Smooth muscle cell (in vitro differentiated cells): ENCODE measurements at regions not wholly inside any gene's neighbourhood (a gene's known extent, or its start where the extent isn't known, plus 50 kb on each side); places are given as distances from the start of the nearest gene placed in this dataset.

ENCODE experiments used
- DNase-seq: peaks from one replicate; lab custom pipeline; 2025; ENCODE audit not compliant: unreplicated experiment; lab: John Stamatoyannopoulos, UW
- H2AFZ ChIP-seq: fragments of 200-600 bp; sonication (generic); 2 replicates; pipeline ENCODE4 v1.6.0; 2016; ENCODE audit warnings: antibody characterized with exemption, low read depth, mild to moderate bottlenecking
- H3F3A ChIP-seq: fragments of 200-600 bp; sonication (generic); 2 replicates; pipeline ENCODE4 v1.6.0; 2017; ENCODE audit warnings: antibody characterized with exemption, low read depth
- H3K27ac ChIP-seq: fragments of 200-600 bp; sonication (generic); 2 replicates; pipeline ENCODE4 v1.5.1; 2016; ENCODE audit warnings: low read depth, mild to moderate bottlenecking
- H3K27me3 ChIP-seq: fragments of 200-600 bp; sonication (generic); 2 replicates; pipeline ENCODE4 v1.6.1; 2016; ENCODE audit warnings: low read depth, mild to moderate bottlenecking
- H3K36me3 ChIP-seq: fragments of 200-600 bp; sonication (generic); 2 replicates; pipeline ENCODE4 v1.5.1; 2016; ENCODE audit warnings: low read depth
- H3K4me1 ChIP-seq: fragments of 200-600 bp; sonication (generic); 2 replicates; pipeline ENCODE4 v1.5.1; 2016; ENCODE audit warnings: low read depth
- H3K4me2 ChIP-seq: fragments of 200-600 bp; sonication (generic); 2 replicates; pipeline ENCODE4 v1.6.0; 2016; ENCODE audit warnings: mild to moderate bottlenecking
- H3K4me3 ChIP-seq: fragments of 200-600 bp; sonication (generic); 2 replicates; pipeline ENCODE4 v1.5.1; 2016; ENCODE audit warnings: mild to moderate bottlenecking
- H3K79me2 ChIP-seq: fragments of 200-600 bp; sonication (generic); 2 replicates; pipeline ENCODE4 v1.6.0; 2016; ENCODE audit warnings: low read depth, mild to moderate bottlenecking
- H3K9ac ChIP-seq: fragments of 200-600 bp; sonication (generic); 2 replicates; pipeline ENCODE4 v1.6.0; 2016; ENCODE audit warnings: low read depth
- H3K9me3 ChIP-seq: fragments of 200-600 bp; sonication (generic); replicated peaks from 2 replicates; pipeline ENCODE4 v1.5.1; 2016; ENCODE audit warnings: low read depth
- H4K20me1 ChIP-seq: fragments of 200-600 bp; sonication (generic); 2 replicates; pipeline ENCODE4 v1.6.0; 2016; ENCODE audit warnings: low read depth
- CTCF ChIP-seq: fragments of 200-600 bp; sonication (generic); IDR thresholded peaks from 2 replicates; pipeline ENCODE4 v1.5.1; 2017; ENCODE audit warnings: borderline replicate concordance, mild to moderate bottlenecking, antibody characterized with exemption; ENCODE audit not compliant: insufficient read depth, poor library complexity, severe bottlenecking
- WGBS: methylation state at CpG from one replicate; pipeline ENCODE4 v1.1.7; 2016; ENCODE audit warnings: low lambda C conversion rate; 5-methylcytosine and 5-hydroxymethylcytosine counted together

GRCh38 chr9:22232971-22233370, 213.7 kb upstream of the DMRTA1 start:
- no peak overlapping the region for H3K27ac ChIP-seq
- no peaks in the 10 kb centered on the region for H3K27me3 ChIP-seq
- no peak for DNase-seq
- H3K4me3 ChIP-seq: no peak overlapping the region
- H3K4me1 ChIP-seq: peaks cover 6% of the 10 kb centered on the region
- no peak overlapping the region for H3K9ac ChIP-seq
- H3K36me3 ChIP-seq: no peaks in the 10 kb centered on the region
- H4K20me1 ChIP-seq: no peaks in the 10 kb centered on the region
- H3K79me2 ChIP-seq: no peaks in the 10 kb centered on the region
- H3K4me2 ChIP-seq: no peak overlapping the region
- H2AFZ ChIP-seq: no peak overlapping the region
- WGBS: 81% methylated on average over 1 of the region's 1 CpG
- H3K9me3 ChIP-seq: peaks cover 18% of the 10 kb centered on the region
- peaks cover 13% of the 10 kb centered on the region for H3F3A ChIP-seq
- TF ChIP-seq CTCF: no peak

GRCh38 chr9:22237497-22238363, 208.9 kb upstream of the DMRTA1 start:
- H2AFZ ChIP-seq: peak overlapping the region; percentile 60
- WGBS: 26% methylated on average over 3 of the region's 3 CpGs
- peaks cover 20% of the 10 kb centered on the region for H3F3A ChIP-seq
- H3K4me2 ChIP-seq: peak overlapping the region; percentile 90
- H3K27me3 ChIP-seq: no peaks in the 10 kb centered on the region
- peak overlapping the region; percentile 37 for H3K4me3 ChIP-seq
- H3K79me2 ChIP-seq: peaks cover 16% of the 10 kb centered on the region
- no peaks in the 10 kb centered on the region for H4K20me1 ChIP-seq
- H3K36me3 ChIP-seq: no peaks in the 10 kb centered on the region
- H3K27ac ChIP-seq: peak overlapping the region; percentile 100
- no peak for TF ChIP-seq CTCF
- peaks cover 8% of the 10 kb centered on the region for H3K9me3 ChIP-seq
- no peak for DNase-seq
- H3K4me1 ChIP-seq: peaks cover 21% of the 10 kb centered on the region
- H3K9ac ChIP-seq: peak overlapping the region; percentile 93

GRCh38 chr9:22238809-22239684, 207.6 kb upstream of the DMRTA1 start:
- no peak for DNase-seq
- TF ChIP-seq CTCF: peak; percentile 36
- Histone ChIP-seq H3K79me2 (peaks cover 16% of the 10 kb centered on the region), H3K27me3 (no peaks in the 10 kb centered on the region), H3K9me3 (peaks cover under 1% of the 10 kb centered on the region), H3K4me2 (peak overlapping the region; percentile 90), H3K9ac (peak overlapping the region; percentile 93), H3F3A (peaks cover 20% of the 10 kb centered on the region), H4K20me1 (no peaks in the 10 kb centered on the region), H3K36me3 (no peaks in the 10 kb centered on the region), H3K4me3 (peak overlapping the region; percentile 37), H2AFZ (peak overlapping the region; percentile 60), H3K4me1 (peaks cover 21% of the 10 kb centered on the region), H3K27ac (peak overlapping the region; percentile 100)
- 5% methylated on average over 9 of the region's 9 CpGs for WGBS
